B cell (primary cell): ENCODE measurements at regions not wholly inside any gene's neighbourhood (a gene's known extent, or its start where the extent isn't known, plus 50 kb on each side); places are given as distances from the start of the nearest gene placed in this dataset.

Experiments used
- ATAC-seq: fragments of 200-7000 bp; cut with Tn5 transposase; one replicate; pipeline ENCODE4 v1.10.0; 2021; ENCODE audit warnings: low read depth, mild to moderate bottlenecking, moderate number of reproducible peaks, moderate library complexity
- CTCF ChIA-PET: fragments of 350-600 bp; sonication (Branson Sonifier 250); formaldehyde crosslinking; loops from one replicate; lab custom pipeline; 2021; ENCODE audit warnings: antibody characterized with exemption, inconsistent platforms; lab: Charles Lee
- POLR2A ChIA-PET: fragments of 350-600 bp; sonication (Branson Sonifier 250); formaldehyde crosslinking; loops from one replicate; lab custom pipeline; 2021; ENCODE audit warnings: antibody characterized with exemption; lab: Charles Lee
- DNase-seq: peaks from one replicate; pipeline ENCODE4 v3.0.0; 2013
- H2AFZ ChIP-seq: 2 replicates; pipeline ENCODE4 v1.6.1; 2012; ENCODE audit warnings: mild to moderate bottlenecking, low read depth, low read length; ENCODE audit not compliant: insufficient read depth, poor library complexity, severe bottlenecking
- H3K27ac ChIP-seq, 2 donors: 1 replicate in 1 of 2; 2 replicates in 1 of 2; pipeline ENCODE4 v1.5.1; 2012 to 2013; ENCODE audit warnings: low read length in 2 of 2, mild to moderate bottlenecking in 2 of 2, moderate library complexity in 1 of 2
- H3K27me3 ChIP-seq, 4 experiments: fragments of 200-600 bp in 1 of 4; sonication (generic) in 1 of 4; replicated peaks in 1 of 4; 1 replicate in 2 of 4; 2 replicates in 2 of 4; pipeline versions ENCODE4 v1.6.1 to v1.7.0; 2013 to 2016; ENCODE audit warnings: low read length in 3 of 4, mild to moderate bottlenecking in 2 of 4, mixed read lengths in 1 of 4, moderate library complexity in 1 of 4; ENCODE audit not compliant: insufficient read depth in 4 of 4, control insufficient read depth in 3 of 4; ENCODE audit errors: control extremely low read depth in 1 of 4
- H3K36me3 ChIP-seq, 2 experiments: replicated peaks in 1 of 2; 1 replicate in 1 of 2; 2 replicates in 1 of 2; pipeline versions ENCODE4 v1.6.1 to v1.7.1; 2013; ENCODE audit warnings: low read length in 1 of 2; ENCODE audit not compliant: insufficient read depth in 2 of 2, control insufficient read depth in 1 of 2; ENCODE audit errors: control extremely low read depth in 1 of 2, extremely low read depth in 1 of 2
- H3K4me1 ChIP-seq, 2 donors: fragments of 200-600 bp in 1 of 2; sonication (generic) in 1 of 2; 1 replicate in 1 of 2; 2 replicates in 1 of 2; pipeline versions ENCODE4 v1.5.1 to v1.6.1; 2013 to 2017; ENCODE audit warnings: low read length in 2 of 2; ENCODE audit not compliant: control insufficient read depth in 2 of 2, insufficient read depth in 2 of 2
- H3K4me2 ChIP-seq: replicated peaks from 2 replicates; pipeline ENCODE3; 2012; ENCODE audit warnings: mild to moderate bottlenecking, low read depth, low read length; ENCODE audit not compliant: poor library complexity, severe bottlenecking
- H3K4me3 ChIP-seq, 5 experiments: fragments of 200-600 bp in 1 of 5; sonication (generic) in 1 of 5; 1 replicate in 3 of 5; 2 replicates in 2 of 5; pipeline versions ENCODE4 v1.5.1 to v1.7.0; 2011 to 2016; ENCODE audit warnings: low read length in 4 of 5, mild to moderate bottlenecking in 4 of 5, low read depth in 2 of 5, control low read depth in 1 of 5, moderate library complexity in 1 of 5; ENCODE audit not compliant: insufficient read depth in 1 of 5; ENCODE audit errors: control extremely low read depth in 1 of 5, extremely low read depth in 1 of 5
- H3K79me2 ChIP-seq: fragments of 200-600 bp; sonication (generic); one replicate; pipeline ENCODE4 v1.6.0; 2016; ENCODE audit warnings: low read length; ENCODE audit not compliant: control insufficient read depth, insufficient read depth
- H3K9ac ChIP-seq: fragments of 200-600 bp; sonication (generic); 2 replicates; pipeline ENCODE4 v1.6.1; 2017; ENCODE audit warnings: mild to moderate bottlenecking, low read length, moderate library complexity
- H3K9me3 ChIP-seq, 3 donors: one replicate each; pipeline versions ENCODE4 v1.6.1 to v1.7.1; 2013; ENCODE audit warnings: low read length in 2 of 3; ENCODE audit not compliant: control insufficient read depth in 2 of 3, insufficient read depth in 1 of 3; ENCODE audit errors: control extremely low read depth in 1 of 3
- H4K20me1 ChIP-seq: 2 replicates; pipeline ENCODE4 v1.6.0; 2012; ENCODE audit warnings: mild to moderate bottlenecking, low read length; ENCODE audit not compliant: insufficient read depth, control insufficient read depth, poor library complexity, severe bottlenecking
- H3K27ac Mint-ChIP-seq: one replicate; pipeline ENCODE4 v1.8.0; 2021; ENCODE audit warnings: mixed read lengths
- H3K27me3 Mint-ChIP-seq: one replicate; pipeline ENCODE4 v1.8.0; 2021; ENCODE audit warnings: mixed read lengths
- H3K4me1 Mint-ChIP-seq: one replicate; pipeline ENCODE4 v1.8.0; 2021; ENCODE audit warnings: mixed read lengths
- H3K4me3 Mint-ChIP-seq: one replicate; pipeline ENCODE4 v1.8.0; 2021; ENCODE audit warnings: mixed read lengths
- H3K9me3 Mint-ChIP-seq: one replicate; pipeline ENCODE4 v1.8.0; 2022; ENCODE audit warnings: mixed read lengths; ENCODE audit not compliant: insufficient read depth
- CTCF ChIP-seq: fragments of 200-600 bp; IDR thresholded peaks from one replicate; pipeline ENCODE4 v1.8.0; 2022; ENCODE audit warnings: antibody characterized with exemption, mild to moderate bottlenecking
- EZH2 ChIP-seq: IDR thresholded peaks from 2 replicates; pipeline ENCODE4 v1.6.1; 2012; ENCODE audit warnings: borderline replicate concordance, low read depth, mild to moderate bottlenecking, moderate library complexity, low read length; ENCODE audit not compliant: insufficient read depth, poor library complexity, severe bottlenecking
- WGBS: methylation state at CpG from one replicate; pipeline ENCODE4 v1.1.5; 2013; ENCODE audit warnings: missing lambda C conversion rate; ENCODE audit not compliant: insufficient coverage; 5-methylcytosine and 5-hydroxymethylcytosine counted together
- intact Hi-C: fragments of 100-400 bp; cut with micrococcal nuclease; formaldehyde crosslinking; loops from one replicate; pipeline ENCODE4 v1.10.0; 2022

GRCh38 chr5:126723643-126724042 is 53.3 kb upstream of the LMNB1 start:
- intact Hi-C loops, result no loop called here
- Mint-ChIP-seq H3K9me3 (no peaks in the 10 kb centered on the region), H3K27ac (no peak overlapping the region), H3K4me1 (no peaks in the 10 kb centered on the region), H3K4me3 (no peak overlapping the region), H3K27me3 (no peaks in the 10 kb centered on the region)
- Histone ChIP-seq H3K4me1 (no peaks in the 10 kb centered on the region), H4K20me1 (no peaks in the 10 kb centered on the region), H3K9ac (no peak overlapping the region), H3K79me2 (no peaks in the 10 kb centered on the region), H2AFZ (no peak overlapping the region), H3K9me3 (peaks cover 0 to 11% (median 5%) of the 10 kb centered on the region in 3 donors), H3K27me3 (no peaks in the 10 kb centered on the region), H3K4me2 (no peak overlapping the region), H3K27ac (no peak overlapping the region), H3K36me3 (no peaks in the 10 kb centered on the region), H3K4me3 (no peak overlapping the region)
- ATAC-seq, result no peak
- TF ChIP-seq CTCF (no peak), EZH2 (no peak)
- POLR2A ChIA-PET, result no interaction called here
- CTCF ChIA-PET, result interaction anchor here (0.7 to 1.3 kb wide), 2 partner anchors 56 to 838 kb away, joined by 3 to 4 read pairs; no protein-coding TSS in a partner anchor
- DNase-seq, result no peak
- 80% methylated on average over 1 of the region's 2 CpGs for WGBS
